Osteocyte (in vitro differentiated cells): ENCODE measurements at regions not wholly inside any gene's neighbourhood (a gene's known extent, or its start where the extent isn't known, plus 50 kb on each side); places are given as distances from the start of the nearest gene placed in this dataset.

Source experiments
- DNase-seq: peaks from one replicate; pipeline ENCODE4 v3.0.0; 2021; ENCODE audit warnings: mixed read lengths; ENCODE audit not compliant: unreplicated experiment; ENCODE audit errors: extremely low spot score
- H3K27ac Mint-ChIP-seq: one replicate; pipeline ENCODE4 v1.8.0; 2021; ENCODE audit warnings: mild to moderate bottlenecking, mixed read lengths; ENCODE audit not compliant: unreplicated experiment
- H3K27me3 Mint-ChIP-seq: one replicate; pipeline ENCODE4 v1.8.0; 2021; ENCODE audit warnings: mixed read lengths; ENCODE audit not compliant: unreplicated experiment
- H3K36me3 Mint-ChIP-seq: one replicate; pipeline ENCODE4 v1.8.0; 2021; ENCODE audit warnings: mixed read lengths; ENCODE audit not compliant: unreplicated experiment
- H3K4me1 Mint-ChIP-seq: one replicate; pipeline ENCODE4 v1.8.0; 2021; ENCODE audit warnings: mixed read lengths; ENCODE audit not compliant: unreplicated experiment
- H3K4me3 Mint-ChIP-seq: one replicate; pipeline ENCODE4 v1.8.0; 2021; ENCODE audit warnings: mild to moderate bottlenecking, moderate library complexity, mixed read lengths; ENCODE audit not compliant: unreplicated experiment
- H3K9me3 Mint-ChIP-seq: one replicate; pipeline ENCODE4 v1.8.0; 2021; ENCODE audit warnings: mixed read lengths; ENCODE audit not compliant: unreplicated experiment
- CTCF ChIP-seq: fragments of 200-600 bp; sonication (generic); IDR thresholded peaks from 2 replicates; pipeline ENCODE4 v1.5.0; 2021; ENCODE audit warnings: antibody characterized with exemption, mild to moderate bottlenecking, moderate library complexity

GRCh38 chr2:220212296-220213080 is 585.1 kb downstream of the SLC4A3 start:
- no peak for DNase-seq
- H3K9me3 Mint-ChIP-seq: no peaks in the 10 kb centered on the region
- TF ChIP-seq CTCF: no peak

GRCh38 chr2:220215785-220216184 is 588.4 kb downstream of the SLC4A3 start:
- Mint-ChIP-seq H3K4me3 (no peak overlapping the region), H3K9me3 (no peaks in the 10 kb centered on the region), H3K27me3 (peaks cover 2% of the 10 kb centered on the region), H3K36me3 (no peaks in the 10 kb centered on the region), H3K27ac (no peak overlapping the region), H3K4me1 (no peaks in the 10 kb centered on the region)
- TF ChIP-seq CTCF: no peak
- no peak for DNase-seq

More at GRCh38 chr2:220212296-220213080, 585.1 kb downstream of the SLC4A3 start:
- Mint-ChIP-seq H3K4me3 (no peak overlapping the region), H3K27me3 (peaks cover 2% of the 10 kb centered on the region), H3K27ac (no peak overlapping the region), H3K4me1 (no peaks in the 10 kb centered on the region), H3K36me3 (no peaks in the 10 kb centered on the region)

GRCh38 chr2:220219371-220219770 is 591.9 kb downstream of the SLC4A3 start:
- no peaks in the 10 kb centered on the region for H3K36me3 Mint-ChIP-seq
- H3K9me3 Mint-ChIP-seq: no peaks in the 10 kb centered on the region
- no peak for TF ChIP-seq CTCF
- no peak for DNase-seq
- H3K4me3 Mint-ChIP-seq: no peak overlapping the region
- no peaks in the 10 kb centered on the region for H3K4me1 Mint-ChIP-seq
- peaks cover 2% of the 10 kb centered on the region for H3K27me3 Mint-ChIP-seq
- H3K27ac Mint-ChIP-seq: no peak overlapping the region

GRCh38 chr2:220220009-220220408 is 592.6 kb downstream of the SLC4A3 start:
- H3K9me3 Mint-ChIP-seq: no peaks in the 10 kb centered on the region
- DNase-seq: no peak
- no peak overlapping the region for H3K27ac Mint-ChIP-seq
- H3K27me3 Mint-ChIP-seq: peaks cover 2% of the 10 kb centered on the region
- H3K36me3 Mint-ChIP-seq: no peaks in the 10 kb centered on the region
- no peak overlapping the region for H3K4me3 Mint-ChIP-seq
- TF ChIP-seq CTCF: no peak
- peaks cover 3% of the 10 kb centered on the region for H3K4me1 Mint-ChIP-seq

- DNase-seq: no peak
- Mint-ChIP-seq H3K9me3 (no peaks in the 10 kb centered on the region), H3K36me3 (no peaks in the 10 kb centered on the region), H3K4me3 (no peak overlapping the region), H3K27ac (no peak overlapping the region), H3K4me1 (peaks cover 9% of the 10 kb centered on the region), H3K27me3 (peaks cover 2% of the 10 kb centered on the region)
- TF ChIP-seq CTCF: no peak
Measured at GRCh38 chr2:220221992-220222391, 594.6 kb downstream of the SLC4A3 start.
